Type B pancreatic cell (in vitro differentiated cells): ENCODE measurements at regions not wholly inside any gene's neighbourhood (a gene's known extent, or its start where the extent isn't known, plus 50 kb on each side); places are given as distances from the start of the nearest gene placed in this dataset.
"Not testable (repeated sequence)": the region's sequence is repeated elsewhere in the genome, so short reads cannot be mapped to it uniquely, and the experiment has no call there.

Experiments used
- DNase-seq: peaks from one replicate; pipeline ENCODE4 v3.0.0; 2021; ENCODE audit warnings: mixed read lengths; ENCODE audit not compliant: unreplicated experiment; ENCODE audit errors: extremely low spot score
- H3K27ac Mint-ChIP-seq: 2 replicates; pipeline ENCODE4 v1.8.0; 2021; ENCODE audit warnings: mild to moderate bottlenecking, mixed read lengths
- H3K27me3 Mint-ChIP-seq: 2 replicates; pipeline ENCODE4 v1.8.0; 2021; ENCODE audit warnings: mixed read lengths
- H3K36me3 Mint-ChIP-seq: 2 replicates; pipeline ENCODE4 v1.8.0; 2021; ENCODE audit warnings: mixed read lengths
- H3K4me1 Mint-ChIP-seq: one replicate; pipeline ENCODE4 v1.8.0; 2021; ENCODE audit warnings: mixed read lengths; ENCODE audit not compliant: unreplicated experiment
- H3K4me3 Mint-ChIP-seq: 2 replicates; pipeline ENCODE4 v1.8.0; 2021; ENCODE audit warnings: mild to moderate bottlenecking, mixed read lengths
- H3K9me3 Mint-ChIP-seq: 2 replicates; pipeline ENCODE4 v1.8.0; 2021; ENCODE audit warnings: mixed read lengths
- TF ChIP-seq, protein P1 (sequence below): fragments of 200-600 bp; sonication (generic); conservative IDR thresholded peaks from 2 replicates; pipeline ENCODE4 v1.5.0; 2021; ENCODE audit warnings: antibody characterized with exemption, mild to moderate bottlenecking

DNA sequence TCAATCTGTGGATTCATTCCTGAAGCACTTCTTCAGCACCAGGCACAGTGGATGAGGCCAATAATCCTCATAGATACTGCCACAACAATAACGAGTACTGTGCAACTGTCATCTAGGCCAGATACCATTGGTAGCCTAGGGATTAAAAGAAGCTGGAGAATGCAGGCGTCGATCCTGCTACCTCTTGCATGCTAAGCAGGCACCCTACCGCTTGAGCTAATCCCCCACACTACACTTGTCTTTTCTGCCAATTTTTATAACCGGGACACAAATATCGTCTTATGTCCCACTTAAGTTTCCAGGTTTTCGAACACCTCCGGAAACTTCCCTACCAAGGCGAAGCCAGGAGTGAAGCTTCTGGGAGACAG, 90.2 kb upstream of the ZNF322 start:
- not testable (repeated sequence) for H3K4me3 Mint-ChIP-seq, H3K9me3 Mint-ChIP-seq, H3K27ac Mint-ChIP-seq, H3K36me3 Mint-ChIP-seq, H3K4me1 Mint-ChIP-seq, DNase-seq
- H3K27me3 Mint-ChIP-seq, result peaks cover 48% of the 10 kb centered on the region

- H3K4me3 Mint-ChIP-seq, result peak overlapping the region; percentile 88
- H3K27me3 Mint-ChIP-seq, result peaks cover 46% of the 10 kb centered on the region
- no peak overlapping the region for H3K27ac Mint-ChIP-seq
- H3K4me1 Mint-ChIP-seq, result peaks cover 9% of the 10 kb centered on the region
- no peaks in the 10 kb centered on the region for H3K36me3 Mint-ChIP-seq
- H3K9me3 Mint-ChIP-seq, result no peaks in the 10 kb centered on the region
- DNase-seq, result no peak
- TF ChIP-seq, protein P1, sequence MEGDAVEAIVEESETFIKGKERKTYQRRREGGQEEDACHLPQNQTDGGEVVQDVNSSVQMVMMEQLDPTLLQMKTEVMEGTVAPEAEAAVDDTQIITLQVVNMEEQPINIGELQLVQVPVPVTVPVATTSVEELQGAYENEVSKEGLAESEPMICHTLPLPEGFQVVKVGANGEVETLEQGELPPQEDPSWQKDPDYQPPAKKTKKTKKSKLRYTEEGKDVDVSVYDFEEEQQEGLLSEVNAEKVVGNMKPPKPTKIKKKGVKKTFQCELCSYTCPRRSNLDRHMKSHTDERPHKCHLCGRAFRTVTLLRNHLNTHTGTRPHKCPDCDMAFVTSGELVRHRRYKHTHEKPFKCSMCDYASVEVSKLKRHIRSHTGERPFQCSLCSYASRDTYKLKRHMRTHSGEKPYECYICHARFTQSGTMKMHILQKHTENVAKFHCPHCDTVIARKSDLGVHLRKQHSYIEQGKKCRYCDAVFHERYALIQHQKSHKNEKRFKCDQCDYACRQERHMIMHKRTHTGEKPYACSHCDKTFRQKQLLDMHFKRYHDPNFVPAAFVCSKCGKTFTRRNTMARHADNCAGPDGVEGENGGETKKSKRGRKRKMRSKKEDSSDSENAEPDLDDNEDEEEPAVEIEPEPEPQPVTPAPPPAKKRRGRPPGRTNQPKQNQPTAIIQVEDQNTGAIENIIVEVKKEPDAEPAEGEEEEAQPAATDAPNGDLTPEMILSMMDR, result no peak
These were observed 94.7 kb upstream of the ZNF322 start for GRCh38 chr6:26754212-26754611.

- not testable (repeated sequence) for H3K36me3 Mint-ChIP-seq, H3K9me3 Mint-ChIP-seq, DNase-seq, H3K4me1 Mint-ChIP-seq
- Mint-ChIP-seq H3K27me3 (peaks cover 44% of the 10 kb centered on the region), H3K27ac (peak overlapping the region; percentile 50), H3K4me3 (peak overlapping the region; percentile 88)
These were observed 95.3 kb upstream of the ZNF322 start for GRCh38 chr6:26754801-26755200.

GRCh38 chr6:26756067-26756805, 96.7 kb upstream of the ZNF322 start:
- not testable (repeated sequence) for H3K9me3 Mint-ChIP-seq, H3K36me3 Mint-ChIP-seq, H3K4me1 Mint-ChIP-seq, DNase-seq
- peak overlapping the region; percentile 88 for H3K4me3 Mint-ChIP-seq
- peaks cover 45% of the 10 kb centered on the region for H3K27me3 Mint-ChIP-seq
- H3K27ac Mint-ChIP-seq, result peak overlapping the region; percentile 62

DNA sequence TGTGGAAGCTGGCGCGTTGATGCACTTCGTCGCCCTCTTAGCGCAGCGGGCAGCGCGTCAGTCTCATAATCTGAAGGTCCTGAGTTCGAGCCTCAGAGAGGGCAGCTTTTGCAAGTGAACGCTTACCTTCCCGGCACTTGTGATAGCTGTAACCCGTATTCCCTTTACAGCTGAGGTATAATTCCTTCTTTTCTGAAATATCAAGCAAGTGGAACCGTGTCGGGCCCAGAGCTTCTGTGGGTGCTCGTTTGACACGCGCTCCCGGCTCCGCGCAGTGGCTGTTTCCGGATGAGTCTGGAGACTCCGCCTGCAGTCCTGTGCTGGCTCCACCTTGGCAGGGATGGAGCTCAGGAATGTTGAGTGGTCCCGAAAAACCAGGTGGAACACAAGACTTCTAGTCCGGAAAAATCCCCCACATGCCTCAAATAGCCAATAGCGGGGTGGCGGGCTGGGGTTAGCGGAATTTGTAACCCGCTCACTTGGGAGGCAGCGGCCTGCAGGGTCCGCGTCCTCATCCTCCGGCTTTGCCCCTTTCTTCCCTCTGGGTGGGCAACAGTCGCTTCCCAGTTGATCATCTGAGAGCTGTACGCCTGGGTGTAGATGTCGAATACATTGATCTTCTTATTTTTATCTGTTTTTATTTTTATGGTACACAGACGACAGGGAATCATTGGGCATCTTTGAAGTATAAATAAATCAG, 106.8 kb upstream of the ZNF322 start:
- H3K9me3 Mint-ChIP-seq, H3K27me3 Mint-ChIP-seq, DNase-seq, H3K27ac Mint-ChIP-seq, H3K4me1 Mint-ChIP-seq, H3K4me3 Mint-ChIP-seq, H3K36me3 Mint-ChIP-seq: not testable (repeated sequence)

GRCh38 chr6:26770941-26771666, 111.6 kb upstream of the ZNF322 start:
- not testable (repeated sequence) for H3K4me1 Mint-ChIP-seq

DNA sequence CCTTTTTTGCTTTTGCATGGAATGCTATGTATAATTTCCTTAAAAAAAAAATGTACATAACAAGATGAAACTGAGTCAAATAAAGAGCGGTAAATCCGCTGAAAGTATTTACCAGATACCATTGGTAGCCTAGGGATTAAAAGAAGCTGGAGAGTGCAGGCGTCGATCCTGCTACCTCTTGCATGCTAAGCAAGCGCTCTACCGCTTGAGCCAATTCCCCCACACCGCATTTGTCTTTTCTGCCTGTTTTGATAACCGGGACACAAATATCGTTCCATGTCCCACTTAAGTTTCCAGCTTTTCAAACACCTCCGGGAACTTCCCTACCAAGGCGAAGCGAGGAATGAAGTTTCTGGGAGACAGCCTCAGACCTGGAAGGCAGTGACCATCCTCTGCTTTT, 113.9 kb upstream of the ZNF322 start:
- H3K36me3 Mint-ChIP-seq, H3K27ac Mint-ChIP-seq, H3K9me3 Mint-ChIP-seq, H3K27me3 Mint-ChIP-seq, H3K4me1 Mint-ChIP-seq, H3K4me3 Mint-ChIP-seq, DNase-seq: not testable (repeated sequence)

More at GRCh38 chr6:26770941-26771666, 111.6 kb upstream of the ZNF322 start:
- not testable (repeated sequence) for H3K36me3 Mint-ChIP-seq, DNase-seq, H3K9me3 Mint-ChIP-seq, H3K4me3 Mint-ChIP-seq, H3K27ac Mint-ChIP-seq, H3K27me3 Mint-ChIP-seq

DNA sequence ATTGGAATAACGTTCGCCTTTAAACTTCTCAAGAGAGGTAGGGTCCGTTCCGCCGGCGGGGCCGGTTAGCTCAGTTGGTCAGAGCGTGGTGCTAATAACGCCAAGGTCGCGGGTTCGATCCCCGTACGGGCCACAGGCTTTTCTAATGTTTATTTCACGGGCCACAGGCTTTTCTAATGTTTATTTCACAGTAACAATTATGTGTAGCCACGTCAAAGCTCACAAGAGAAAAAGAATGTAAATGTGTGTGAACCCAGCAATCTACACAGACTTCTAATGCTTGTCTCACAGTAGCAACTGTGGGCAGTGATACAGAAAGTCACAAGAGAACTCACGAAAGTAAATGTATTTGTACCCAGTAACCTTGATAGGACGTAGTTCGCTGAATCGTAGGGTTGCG, 121.0 kb upstream of the ZNF322 start:
- not testable (repeated sequence) for DNase-seq, H3K27me3 Mint-ChIP-seq, H3K9me3 Mint-ChIP-seq, H3K4me1 Mint-ChIP-seq, H3K4me3 Mint-ChIP-seq, H3K36me3 Mint-ChIP-seq, H3K27ac Mint-ChIP-seq

GRCh38 chr6:26795474-26796307, 136.1 kb upstream of the ZNF322 start:
- H3K27me3 Mint-ChIP-seq, H3K36me3 Mint-ChIP-seq, DNase-seq, H3K27ac Mint-ChIP-seq, H3K9me3 Mint-ChIP-seq, H3K4me1 Mint-ChIP-seq, H3K4me3 Mint-ChIP-seq: not testable (repeated sequence)

DNA sequence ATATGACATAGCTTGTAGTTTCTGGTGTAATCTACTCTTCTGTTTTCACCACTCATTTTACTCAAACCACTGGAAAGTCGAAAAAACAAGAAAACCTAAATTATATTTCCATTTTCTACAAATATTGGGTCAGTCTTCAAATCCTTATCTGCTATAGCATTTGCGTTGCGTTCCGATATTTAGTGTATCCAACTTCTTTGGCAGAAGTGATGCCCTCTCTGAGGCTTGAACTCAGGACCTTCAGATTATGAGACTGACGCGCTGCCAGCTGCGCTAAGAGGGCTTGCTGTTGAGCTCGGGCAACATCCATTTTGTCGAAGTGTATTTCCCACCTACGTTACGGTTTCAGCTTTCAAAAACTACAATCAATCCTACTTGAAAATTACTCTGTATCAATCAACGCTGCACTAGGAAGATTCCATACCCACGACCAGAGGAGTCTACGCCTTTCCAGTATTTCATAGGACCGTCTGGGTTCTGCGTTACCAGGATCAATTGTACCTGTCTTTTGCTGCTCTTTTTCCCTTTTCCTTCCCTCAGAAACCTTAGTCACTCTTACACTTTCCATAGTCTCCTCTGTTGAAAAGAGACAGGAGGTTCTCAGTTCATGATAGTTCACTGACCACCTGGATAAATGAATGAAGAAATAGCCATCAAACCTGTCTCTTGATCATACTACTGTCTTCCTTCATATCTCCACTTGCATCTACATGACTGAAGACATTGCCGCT, 140.5 kb upstream of the ZNF322 start:
- H3K4me1 Mint-ChIP-seq, H3K4me3 Mint-ChIP-seq, H3K36me3 Mint-ChIP-seq, H3K27ac Mint-ChIP-seq, H3K9me3 Mint-ChIP-seq, H3K27me3 Mint-ChIP-seq, DNase-seq: not testable (repeated sequence)

- not testable (repeated sequence) for H3K27me3 Mint-ChIP-seq, H3K4me3 Mint-ChIP-seq, H3K9me3 Mint-ChIP-seq, H3K36me3 Mint-ChIP-seq, DNase-seq, H3K27ac Mint-ChIP-seq, H3K4me1 Mint-ChIP-seq
These were observed 144.2 kb upstream of the ZNF322 start for GRCh38 chr6:26803762-26804161.
